GM18505 (cell line): ENCODE measurements at regions not wholly inside any gene's neighbourhood (a gene's known extent, or its start where the extent isn't known, plus 50 kb on each side); places are given as distances from the start of the nearest gene placed in this dataset.
"Not testable (repeated sequence)": the region's sequence is repeated elsewhere in the genome, so short reads cannot be mapped to it uniquely, and the experiment has no call there.

Experiments used
- ATAC-seq: cut with Tn5 transposase; IDR thresholded peaks from one replicate; pipeline ENCODE4 v1.9.1; 2021; ENCODE audit not compliant: unreplicated experiment
- POLR2A ChIP-seq: IDR thresholded peaks from 4 replicates; pipeline ENCODE4 v1.6.1; 2011; ENCODE audit warnings: borderline replicate concordance; ENCODE audit not compliant: insufficient read depth, insufficient read length; ENCODE audit errors: extremely low read depth

DNA sequence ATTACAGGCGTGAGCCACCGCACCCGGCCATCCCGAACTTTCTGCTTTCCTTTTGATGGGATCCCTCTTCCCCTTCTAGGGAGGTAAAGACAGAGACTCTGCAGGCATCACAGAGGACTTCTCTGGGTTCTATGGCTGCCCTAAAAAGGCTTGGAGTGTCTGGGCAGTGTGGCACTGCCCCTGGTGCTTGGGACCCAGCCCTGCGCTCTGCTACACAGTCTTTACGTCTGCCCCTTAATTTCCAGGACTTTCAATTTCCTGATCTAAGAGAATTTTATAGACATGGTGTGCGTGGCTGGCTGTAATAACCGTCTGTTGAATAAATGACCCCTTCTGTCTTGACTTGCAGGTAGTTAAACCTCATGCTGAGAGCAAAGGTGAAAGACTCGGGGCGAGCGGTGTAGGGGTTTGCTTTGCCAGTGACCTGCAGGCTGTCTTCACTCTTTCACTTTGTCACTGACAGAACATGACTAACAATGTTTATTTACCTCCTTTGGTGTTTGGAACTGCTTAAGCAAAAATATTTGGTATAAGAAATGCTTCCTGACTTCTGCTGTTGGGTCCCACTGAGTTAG, 110.9 kb upstream of the MAP1LC3B2 start:
- no peak for TF ChIP-seq POLR2A
- ATAC-seq, result no peak

DNA sequence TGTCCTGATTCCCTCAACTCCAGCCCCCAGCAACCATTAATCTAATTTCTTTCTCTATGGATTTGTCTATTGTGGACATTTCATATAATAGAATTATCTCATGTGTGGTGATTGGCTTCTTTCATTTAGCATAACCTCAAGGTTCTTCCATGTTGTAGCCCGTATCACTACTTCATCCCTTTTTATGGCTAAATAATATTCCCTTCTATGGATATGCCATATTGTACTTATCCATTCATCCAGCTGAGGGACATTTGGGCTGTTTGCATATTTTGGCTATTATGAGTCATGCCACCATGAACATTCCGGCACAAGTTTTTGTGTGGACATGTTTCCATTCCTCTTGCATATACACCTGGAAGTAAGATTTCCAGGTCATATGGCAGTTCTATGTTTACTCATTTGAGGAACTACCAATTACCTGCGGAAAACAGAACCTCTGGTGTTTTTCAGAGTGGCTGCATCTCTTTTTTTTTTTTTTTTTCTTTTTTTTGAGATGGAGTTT, 108.7 kb upstream of the MAP1LC3B2 start:
- ATAC-seq, result no peak
- TF ChIP-seq POLR2A, result no peak

DNA sequence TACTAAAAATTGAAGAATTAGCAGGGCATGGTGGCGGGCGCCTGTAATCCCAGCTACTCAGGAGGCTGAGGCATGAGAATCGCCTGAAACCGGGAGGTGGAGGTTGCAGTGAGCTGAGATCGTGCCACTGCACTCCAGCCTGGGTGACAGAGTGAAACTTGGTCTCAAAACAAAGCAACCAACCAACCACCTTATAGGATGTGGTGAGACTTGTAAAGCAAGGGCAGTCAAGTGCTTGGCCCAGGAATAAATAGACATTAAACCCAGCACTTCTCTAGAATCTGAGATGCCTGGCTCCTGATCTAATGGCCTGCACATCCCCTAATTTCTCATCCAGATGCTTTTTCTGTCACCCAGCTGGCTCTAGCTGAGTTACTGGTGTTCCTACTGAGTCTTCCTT, 106.2 kb upstream of the MAP1LC3B2 start:
- ATAC-seq, result not testable (repeated sequence)

DNA sequence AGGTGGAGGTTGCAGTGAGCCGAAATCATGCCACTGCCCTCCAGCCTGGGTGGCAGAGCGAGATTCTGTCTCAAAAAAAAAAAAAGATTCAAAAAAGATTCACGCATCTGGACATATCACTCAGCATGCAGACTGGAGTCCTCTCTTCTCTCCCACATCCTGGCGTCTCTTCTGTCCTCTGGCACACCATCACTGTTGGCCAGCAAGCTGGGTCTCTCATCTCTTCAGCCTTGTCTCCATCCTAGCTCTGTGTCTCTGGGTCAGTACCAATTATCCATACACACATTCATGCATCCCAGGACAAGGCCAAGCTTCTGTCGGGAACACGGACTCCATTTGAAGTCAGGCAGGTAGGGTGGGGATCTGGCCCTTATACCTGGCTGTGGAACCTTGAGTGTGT, 105.5 kb upstream of the MAP1LC3B2 start:
- no peak for ATAC-seq
- TF ChIP-seq POLR2A, result no peak

DNA sequence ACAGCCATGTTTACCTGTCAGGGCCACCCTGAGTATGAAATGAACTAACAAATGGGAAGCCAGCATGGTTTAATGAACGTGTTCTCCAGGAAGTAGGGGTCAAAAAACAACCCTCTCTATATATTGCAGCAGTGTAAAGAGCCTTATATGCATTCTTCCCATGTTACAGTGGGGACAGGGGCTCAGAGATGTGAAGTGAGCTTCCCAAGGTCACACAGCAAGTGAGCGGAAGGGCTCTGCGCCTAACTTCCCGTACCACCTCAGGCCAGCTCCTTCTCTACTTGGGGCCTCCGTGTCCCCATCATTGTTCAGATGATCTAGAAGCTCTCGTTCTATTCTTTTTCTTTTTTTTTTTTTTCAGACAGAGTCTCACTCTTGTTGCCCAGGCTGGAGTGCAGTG, 105.1 kb upstream of the MAP1LC3B2 start:
- ATAC-seq, result no peak
- no peak for TF ChIP-seq POLR2A

DNA sequence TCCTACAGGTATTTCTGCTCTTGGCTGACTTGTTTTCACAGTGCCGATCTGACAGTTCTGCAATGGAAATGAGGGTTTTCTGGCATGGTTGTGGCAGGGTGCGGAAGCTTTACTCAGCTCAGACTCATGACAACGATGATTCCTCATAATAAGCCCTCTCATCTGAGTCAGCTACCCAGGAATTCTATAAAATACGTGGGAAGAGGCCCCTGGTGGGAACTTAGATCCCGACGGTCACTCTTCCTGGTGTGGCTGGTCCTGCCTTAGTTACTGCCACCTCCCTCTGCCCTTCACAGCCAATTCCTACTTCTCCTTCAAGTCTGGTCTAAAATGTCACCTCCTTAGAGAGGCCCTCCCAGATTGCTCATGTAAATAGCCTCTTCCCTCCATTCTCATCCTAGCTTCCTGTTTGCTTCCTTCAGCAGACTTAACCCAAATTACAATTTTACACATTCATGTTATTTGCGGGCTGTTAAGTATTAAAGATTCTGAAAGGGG, 104.2 kb upstream of the MAP1LC3B2 start:
- no peak for ATAC-seq
- TF ChIP-seq POLR2A, result no peak

DNA sequence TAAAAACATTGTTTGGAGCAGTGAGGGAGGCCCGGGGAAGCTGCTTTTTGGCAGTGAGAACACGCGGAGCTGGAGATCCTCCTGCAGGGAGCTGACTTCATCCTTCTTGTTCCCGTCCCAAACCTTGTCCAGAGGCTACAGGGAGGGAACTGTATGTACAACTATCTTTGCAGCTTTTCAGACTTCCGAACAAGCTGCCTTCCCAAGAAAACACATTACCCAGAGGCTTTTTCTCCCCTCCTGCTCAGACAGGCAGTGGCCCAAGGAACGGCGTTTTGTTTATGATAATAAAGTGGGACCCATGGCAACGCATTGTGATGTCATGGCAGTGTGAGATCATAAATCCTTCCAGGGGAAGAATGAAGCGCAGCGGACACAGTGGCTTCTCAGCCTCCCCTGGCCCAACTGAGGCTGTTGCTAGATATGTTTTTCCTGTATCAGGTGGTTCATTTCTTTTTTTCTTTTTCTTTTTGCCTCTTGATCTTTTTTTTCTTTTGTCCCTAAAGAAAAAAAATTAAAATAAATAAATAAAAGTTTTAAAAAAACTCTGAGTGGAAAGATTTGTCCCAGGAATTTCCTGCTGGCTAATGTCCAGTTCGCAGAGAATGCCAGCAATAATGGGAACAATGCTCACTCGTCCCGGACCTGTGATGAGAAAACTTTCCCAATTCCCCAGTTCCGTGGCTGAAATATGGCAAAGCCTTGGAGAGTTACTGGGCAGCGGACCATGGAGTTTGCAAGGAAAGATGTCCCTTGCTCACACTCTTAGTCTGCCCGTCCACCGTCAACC, 103.4 kb upstream of the MAP1LC3B2 start:
- no peak for TF ChIP-seq POLR2A
- ATAC-seq, result no peak

DNA sequence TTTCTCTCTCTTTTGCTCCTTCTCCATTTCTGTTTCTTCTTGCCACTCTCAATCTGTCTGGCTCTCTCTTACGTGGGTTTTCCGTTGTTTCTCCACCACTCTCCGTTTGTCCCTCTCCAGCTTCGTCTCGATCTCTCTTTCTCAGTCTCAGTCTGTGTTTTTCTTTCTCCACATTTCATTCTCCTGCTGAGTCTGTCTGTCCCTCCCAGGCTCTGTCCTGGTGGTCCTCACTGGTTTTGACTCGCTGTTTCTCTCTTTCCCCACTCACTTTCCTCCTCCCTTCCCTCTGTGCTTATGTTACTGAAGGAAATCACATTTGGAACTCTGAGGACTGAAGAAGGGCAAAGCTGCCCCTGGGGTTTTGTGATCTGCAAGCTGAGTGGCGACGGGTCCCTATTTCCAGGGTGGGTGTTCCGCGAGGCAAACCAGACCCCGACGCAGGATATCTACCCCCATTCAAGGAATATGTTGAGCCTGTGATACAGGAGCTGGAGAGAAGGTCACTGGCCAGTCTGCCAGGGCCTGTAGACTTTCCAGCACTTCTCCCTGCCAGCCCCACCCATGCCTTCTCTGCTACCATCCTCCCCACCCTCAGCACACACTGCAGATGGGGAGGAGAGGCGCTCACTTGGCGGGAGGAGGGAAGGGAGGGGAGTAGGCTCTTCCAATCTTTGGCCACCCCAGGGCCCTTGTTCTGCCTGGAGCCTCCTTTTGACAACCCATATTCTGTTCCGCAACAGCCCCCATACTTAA, 102.7 kb upstream of the MAP1LC3B2 start:
- ATAC-seq, result no peak
- no peak for TF ChIP-seq POLR2A

DNA sequence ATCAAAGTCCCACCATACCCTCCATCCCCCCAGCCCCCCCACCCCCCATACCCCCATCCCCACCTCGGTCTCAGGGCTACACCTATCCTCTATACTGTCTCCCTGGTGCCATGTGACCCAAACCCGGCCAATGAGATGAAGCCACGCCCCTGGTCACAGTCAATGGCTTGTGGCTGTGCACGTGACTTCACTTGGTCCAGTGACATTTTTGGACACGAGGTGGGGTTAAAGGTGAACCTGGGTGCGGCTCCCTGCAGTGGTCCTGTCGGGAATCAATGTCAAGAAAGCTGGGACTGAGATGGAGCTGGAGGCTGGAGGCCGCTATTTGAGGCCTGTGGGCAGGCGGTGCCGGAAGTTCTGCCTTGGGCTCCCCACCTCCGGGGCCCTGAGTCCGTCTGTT, 100.7 kb upstream of the MAP1LC3B2 start:
- no peak for ATAC-seq

DNA sequence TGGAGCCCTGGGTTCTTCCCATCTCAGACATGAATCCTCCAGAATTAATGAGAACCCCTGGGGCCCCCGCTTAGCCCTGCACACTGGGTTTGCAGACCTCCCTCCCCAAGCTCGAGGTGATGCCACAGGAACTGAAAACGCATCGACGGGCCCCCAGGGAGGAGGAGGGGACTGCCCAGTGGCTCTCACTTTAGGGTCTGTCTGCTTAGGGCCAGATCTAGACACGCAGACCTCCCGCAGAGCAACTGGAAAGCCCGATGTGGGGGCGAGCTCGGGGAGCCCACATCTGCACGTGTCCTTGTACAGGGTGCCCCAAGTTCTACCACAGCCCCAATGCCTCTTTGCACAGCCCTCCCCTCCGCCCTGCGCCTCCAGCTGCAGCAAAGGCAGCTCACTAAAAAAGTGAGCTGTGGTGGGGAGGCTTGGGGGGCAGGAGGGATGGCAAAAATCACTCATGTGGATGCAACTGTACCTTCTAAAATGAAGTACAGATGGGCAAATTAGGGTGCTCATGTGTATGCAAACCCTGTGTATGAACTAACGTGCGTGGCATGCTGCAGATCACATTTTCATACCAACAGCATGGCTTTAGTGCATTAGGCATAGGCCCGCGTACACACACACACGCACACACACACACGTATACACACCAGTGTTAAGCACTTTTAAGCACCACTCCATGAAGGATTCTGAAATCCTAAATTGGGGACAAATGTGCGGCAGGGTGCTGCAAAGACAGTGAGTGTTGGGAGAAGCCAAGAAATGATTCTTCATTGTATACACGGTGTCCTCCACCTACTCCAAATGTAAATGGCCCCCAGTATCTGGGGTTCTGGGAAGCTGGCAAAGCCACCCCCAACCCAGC, 99.9 kb upstream of the MAP1LC3B2 start:
- TF ChIP-seq POLR2A, result no peak
- ATAC-seq, result no peak

More for the DNA sequence above, 100.7 kb upstream of the MAP1LC3B2 start:
- no peak for TF ChIP-seq POLR2A

DNA sequence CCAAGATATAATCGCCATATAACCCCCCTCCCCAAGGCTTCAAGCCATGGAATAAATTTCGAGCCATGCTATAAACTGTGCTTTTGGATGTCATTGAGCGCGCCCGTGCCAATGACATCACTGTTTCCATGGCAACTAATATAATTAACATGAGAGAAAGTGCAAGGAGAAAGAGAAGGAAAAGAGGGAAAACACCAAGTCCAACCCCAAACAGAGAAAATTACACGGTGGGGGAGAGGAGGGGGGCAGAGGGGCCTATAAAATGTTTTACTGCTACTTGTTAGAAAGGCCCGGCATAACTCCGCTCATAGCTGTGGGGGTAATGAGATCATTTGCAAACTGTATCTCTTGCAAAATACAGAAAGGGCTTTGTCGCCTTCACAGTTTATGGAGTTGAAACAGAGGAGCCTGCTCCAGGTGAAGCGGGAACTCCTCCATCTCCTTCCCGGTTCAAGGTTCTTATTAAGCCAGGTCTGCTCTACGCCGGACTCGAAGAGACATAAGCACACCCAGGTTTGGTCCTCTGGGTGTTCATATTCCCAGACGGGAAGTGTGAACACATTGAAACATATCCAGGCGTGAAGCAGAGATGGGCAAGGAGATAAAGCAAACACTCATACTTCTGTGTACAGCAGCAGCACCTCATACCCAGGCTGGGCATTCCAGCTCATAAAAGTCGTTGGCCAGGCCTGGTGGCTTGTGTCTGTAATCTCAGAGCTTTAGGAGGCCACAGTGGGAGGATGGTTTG, 99.1 kb upstream of the MAP1LC3B2 start:
- no peak for TF ChIP-seq POLR2A
- no peak for ATAC-seq

DNA sequence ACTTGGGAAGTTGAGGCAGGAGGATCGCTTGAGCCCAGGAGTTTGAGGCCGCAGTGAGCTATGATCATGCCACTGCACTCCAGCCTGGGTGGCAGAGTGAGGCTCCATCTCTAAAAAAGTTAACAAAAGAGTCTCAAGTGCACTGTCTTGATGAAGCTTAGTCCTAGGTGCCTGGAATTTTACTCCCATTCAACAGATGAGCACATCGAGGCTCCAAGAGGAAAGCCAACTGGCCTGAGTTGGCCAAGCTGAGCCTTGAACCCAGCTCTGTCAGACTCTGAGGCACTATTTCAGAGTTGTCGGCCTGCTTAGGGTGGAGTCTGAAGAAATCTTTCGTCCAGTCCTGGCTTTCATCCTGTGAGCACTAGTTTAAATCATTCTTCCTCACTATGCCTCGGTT, 98.1 kb upstream of the MAP1LC3B2 start:
- TF ChIP-seq POLR2A, result no peak

More for the DNA sequence above, 98.1 kb upstream of the MAP1LC3B2 start:
- no peak for ATAC-seq
